D721Med (cell line): ENCODE measurements at regions not wholly inside any gene's neighbourhood (a gene's known extent, or its start where the extent isn't known, plus 50 kb on each side); places are given as distances from the start of the nearest gene placed in this dataset.

ENCODE experiments used
- DNase-seq: peaks from one replicate; pipeline ENCODE4 v3.0.0; 2011; ENCODE audit warnings: low spot score; ENCODE audit not compliant: insufficient read length
- FAIRE-seq: peaks from 2 replicates; lab custom pipeline; 2011; peaks lifted over from hg19 to GRCh38; lab: Jason Lieb, UNC
- CTCF ChIP-seq: IDR thresholded peaks from 2 replicates; pipeline ENCODE4 v1.5.1; 2012; ENCODE audit warnings: mild to moderate bottlenecking, control low read depth; ENCODE audit not compliant: insufficient read depth; ENCODE audit errors: missing control alignments

- no peak for FAIRE-seq
- no peak for TF ChIP-seq CTCF
These were observed 804.2 kb upstream of the NECTIN3 start for GRCh38 chr3:110267304-110267845.

GRCh38 chr3:110272525-110272924, 799.1 kb upstream of the NECTIN3 start:
- DNase-seq: no peak
- no peak for TF ChIP-seq CTCF
- no peak for FAIRE-seq

More at GRCh38 chr3:110267304-110267845, 804.2 kb upstream of the NECTIN3 start:
- DNase-seq: no peak

- DNase-seq: no peak
- TF ChIP-seq CTCF: no peak
- no peak for FAIRE-seq
These were observed 779.6 kb upstream of the NECTIN3 start for GRCh38 chr3:110291886-110292501.

- no peak for FAIRE-seq
- no peak for TF ChIP-seq CTCF
- no peak for DNase-seq
These were observed 778.0 kb upstream of the NECTIN3 start for GRCh38 chr3:110293660-110294059.

- no peak for FAIRE-seq
- no peak for TF ChIP-seq CTCF
These were observed 774.7 kb upstream of the NECTIN3 start for GRCh38 chr3:110296885-110297284.

GRCh38 chr3:110301781-110302180, 769.8 kb upstream of the NECTIN3 start:
- FAIRE-seq: no peak
- no peak for DNase-seq
- TF ChIP-seq CTCF: no peak

More at GRCh38 chr3:110296885-110297284, 774.7 kb upstream of the NECTIN3 start:
- DNase-seq: no peak
